Upper lobe of left lung (tissue), 6 donors: ENCODE measurements at regions not wholly inside any gene's neighbourhood (a gene's known extent, or its start where the extent isn't known, plus 50 kb on each side); places are given as distances from the start of the nearest gene placed in this dataset.

Experiments used
- ATAC-seq, 2 donors: fragments of 200-7000 bp; cut with Tn5 transposase; one replicate each; pipeline ENCODE4 v1.9.1; 2022; ENCODE audit warnings: mild to moderate bottlenecking in 2 of 2, moderate library complexity in 2 of 2; ENCODE audit not compliant: low FRiP score in 2 of 2
- DNase-seq, 2 donors: peaks; one replicate each; pipeline ENCODE4 v3.0.0-alpha.2; 2019 to 2020
- H3K27ac ChIP-seq, 4 donors: fragments of 200-600 bp; sonication (generic); one replicate each; pipeline ENCODE4 v1.5.1; 2016 to 2019
- H3K27me3 ChIP-seq, 4 donors: fragments of 200-600 bp; sonication (generic); one replicate each; pipeline ENCODE4 v1.5.1; 2017 to 2019
- H3K36me3 ChIP-seq, 4 donors: fragments of 200-600 bp; sonication (generic); one replicate each; pipeline ENCODE4 v1.5.1; 2016 to 2019
- H3K4me1 ChIP-seq, 4 donors: fragments of 200-600 bp; sonication (generic); one replicate each; pipeline ENCODE4 v1.5.1; 2018 to 2019
- H3K4me3 ChIP-seq, 4 donors: fragments of 200-600 bp; sonication (generic); one replicate each; pipeline ENCODE4 v1.5.1; 2017 to 2019; ENCODE audit warnings: mild to moderate bottlenecking in 2 of 4, moderate library complexity in 1 of 4
- H3K9me3 ChIP-seq, 4 donors: fragments of 200-600 bp; sonication (generic); one replicate each; pipeline ENCODE4 v1.5.1; 2018 to 2019
- CTCF ChIP-seq, 6 experiments: fragments of 450-650 bp in 4 of 6; fragments of 200-600 bp in 2 of 6; sonication (generic) in 2 of 6; IDR thresholded peaks; one replicate each; pipeline ENCODE4 v1.5.1; 2016 to 2019; ENCODE audit warnings: antibody characterized with exemption in 6 of 6
- EP300 ChIP-seq, 4 donors: sonication (generic); formaldehyde crosslinking; IDR thresholded peaks; one replicate each; pipeline ENCODE4 v1.5.1; 2017; ENCODE audit warnings: antibody characterized with exemption in 4 of 4, control low read depth in 2 of 4
- POLR2A ChIP-seq, 4 donors: fragments of 450-650 bp; IDR thresholded peaks; one replicate each; pipeline ENCODE4 v1.5.1; 2016 to 2017; ENCODE audit warnings: antibody characterized with exemption in 4 of 4, mild to moderate bottlenecking in 2 of 4
- POLR2AphosphoS5 ChIP-seq, 2 donors: sonication (generic); formaldehyde crosslinking; IDR thresholded peaks; one replicate each; pipeline ENCODE4 v1.5.1; 2017; ENCODE audit warnings: antibody characterized with exemption in 2 of 2
- WGBS, 2 donors: methylation state at CpG; one replicate each; pipeline ENCODE4 v1.1.5; 2017 to 2018; 5-methylcytosine and 5-hydroxymethylcytosine counted together
- donor health status: DM: no; HTN: no; CAD: no; lungs with moderate emphysema.
- donor health status: DM: no; HTN: yes; CAD: no; lungs with severe emphysema.

- no peaks in the 10 kb centered on the region for H3K9me3 ChIP-seq
- H3K4me3 ChIP-seq = no peak overlapping the region
- no peaks in the 10 kb centered on the region for H3K36me3 ChIP-seq
- no peaks in the 10 kb centered on the region for H3K4me1 ChIP-seq
- ATAC-seq (no peak), DNase-seq (no peak)
- no peak overlapping the region for H3K27ac ChIP-seq
- no peak for TF ChIP-seq POLR2AphosphoS5 (IDR thresholded peaks at IDR 0.05)
- TF ChIP-seq POLR2A (IDR thresholded peaks at IDR 0.05) = no peak
- TF ChIP-seq EP300 (IDR thresholded peaks at IDR 0.05) = no peak
- no peak for TF ChIP-seq CTCF (IDR thresholded peaks at IDR 0.05)
- 81 to 84% methylated on average over 6 of the region's 6 CpGs for WGBS, 2 donors
- no peaks in the 10 kb centered on the region for H3K27me3 ChIP-seq
Measured at GRCh38 chr2:60075048-60075447, 478.4 kb downstream of the BCL11A start.

GRCh38 chr2:60073201-60073600 is 480.3 kb downstream of the BCL11A start:
- no peaks in the 10 kb centered on the region for H3K36me3 ChIP-seq
- H3K9me3 ChIP-seq = no peaks in the 10 kb centered on the region
- no peaks in the 10 kb centered on the region for H3K4me1 ChIP-seq
- TF ChIP-seq POLR2A (IDR thresholded peaks at IDR 0.05) = no peak
- no peak for TF ChIP-seq POLR2AphosphoS5 (IDR thresholded peaks at IDR 0.05)
- no peaks in the 10 kb centered on the region for H3K27me3 ChIP-seq
- no peak overlapping the region for H3K27ac ChIP-seq
- DNase-seq = peak in 1 of 2 donors; percentile 17
- no peak overlapping the region for H3K4me3 ChIP-seq
- peak in 1 of 2 donors; percentile 23 for ATAC-seq
- WGBS, 2 donors = 88 to 93% methylated on average over 12 of the region's 12 CpGs

- Histone ChIP-seq H3K27ac (no peak overlapping the region), H3K27me3 (no peaks in the 10 kb centered on the region), H3K9me3 (no peaks in the 10 kb centered on the region), H3K4me3 (no peak overlapping the region), H3K4me1 (no peaks in the 10 kb centered on the region), H3K36me3 (no peaks in the 10 kb centered on the region)
- TF ChIP-seq POLR2AphosphoS5 (IDR thresholded peaks at IDR 0.05) (no peak), POLR2A (IDR thresholded peaks at IDR 0.05) (no peak), CTCF (IDR thresholded peaks at IDR 0.05) (no peak), EP300 (IDR thresholded peaks at IDR 0.05) (no peak)
- DNase-seq (no peak), ATAC-seq (no peak)
- 83 to 94% methylated on average over 6 of the region's 6 CpGs for WGBS, 2 donors
Measured at GRCh38 chr2:60072609-60073008, 480.8 kb downstream of the BCL11A start.

- H3K36me3 ChIP-seq = no peaks in the 10 kb centered on the region
- no peak overlapping the region for H3K27ac ChIP-seq
- no peak for ATAC-seq
- H3K27me3 ChIP-seq = no peaks in the 10 kb centered on the region
- no peak for TF ChIP-seq POLR2A (IDR thresholded peaks at IDR 0.05)
- TF ChIP-seq CTCF (IDR thresholded peaks at IDR 0.05) = no peak
- no peak for TF ChIP-seq EP300 (IDR thresholded peaks at IDR 0.05)
- TF ChIP-seq POLR2AphosphoS5 (IDR thresholded peaks at IDR 0.05) = no peak
- H3K4me1 ChIP-seq = no peaks in the 10 kb centered on the region
- no peak overlapping the region for H3K4me3 ChIP-seq
- no peaks in the 10 kb centered on the region for H3K9me3 ChIP-seq
- no peak for DNase-seq
- 50 to 54% methylated on average over 6 of the region's 6 CpGs for WGBS, 2 donors
Measured at GRCh38 chr2:60071490-60071831, 482.0 kb downstream of the BCL11A start.

- no peak overlapping the region for H3K27ac ChIP-seq
- DNase-seq (no peak), ATAC-seq (no peak)
- H3K4me3 ChIP-seq = no peak overlapping the region
- no peaks in the 10 kb centered on the region for H3K36me3 ChIP-seq
- 68 to 71% methylated on average over 5 of the region's 5 CpGs for WGBS, 2 donors
- H3K4me1 ChIP-seq = no peaks in the 10 kb centered on the region
- TF ChIP-seq EP300 (IDR thresholded peaks at IDR 0.05) = no peak
- TF ChIP-seq POLR2A (IDR thresholded peaks at IDR 0.05) = no peak
- TF ChIP-seq CTCF (IDR thresholded peaks at IDR 0.05) = no peak
- no peak for TF ChIP-seq POLR2AphosphoS5 (IDR thresholded peaks at IDR 0.05)
- no peaks in the 10 kb centered on the region for H3K27me3 ChIP-seq
- no peaks in the 10 kb centered on the region for H3K9me3 ChIP-seq
Measured at GRCh38 chr2:60070736-60071489, 482.5 kb downstream of the BCL11A start.
